H1 (cell line): ENCODE measurements at regions not wholly inside any gene's neighbourhood (a gene's known extent, or its start where the extent isn't known, plus 50 kb on each side); places are given as distances from the start of the nearest gene placed in this dataset.

Experiments used
- CTCF ChIA-PET: fragments of 300-600 bp; sonication (Branson Sonifier 250); formaldehyde crosslinking; loops from one replicate; lab custom pipeline; 2021; ENCODE audit not compliant: partially characterized antibody; lab: Charles Lee
- POLR2A ChIA-PET: fragments of 300-600 bp; sonication (Branson Sonifier 250); formaldehyde crosslinking; loops from one replicate; lab custom pipeline; 2021; ENCODE audit warnings: inconsistent platforms; ENCODE audit not compliant: partially characterized antibody; lab: Charles Lee
- DNase-seq, 2 experiments: peaks; one replicate each; pipeline versions ENCODE4 v3.0.0 to v3.0.0-alpha.2; 2010 to 2022; ENCODE audit warnings: low spot score in 2 of 2, low read depth in 1 of 2, mixed read lengths in 1 of 2
- FAIRE-seq: peaks from 2 replicates; lab custom pipeline; 2011; peaks lifted over from hg19 to GRCh38; lab: Jason Lieb, UNC
- H2AFZ ChIP-seq: 2 replicates; pipeline ENCODE4 v1.8.1; 2012; ENCODE audit warnings: low read length, inconsistent platforms
- H2AK5ac ChIP-seq: 2 replicates; pipeline ENCODE4 v1.6.1; 2013; ENCODE audit warnings: low read depth, low read length
- H2BK120ac ChIP-seq: replicated peaks from 2 replicates; pipeline ENCODE3; 2013; ENCODE audit warnings: low read depth, low read length, inconsistent platforms
- H2BK12ac ChIP-seq: 2 replicates; pipeline ENCODE4 v1.6.1; 2013; ENCODE audit warnings: low read depth, low read length
- H2BK15ac ChIP-seq: 2 replicates; pipeline ENCODE4 v1.6.1; 2013; ENCODE audit warnings: low read length
- H2BK20ac ChIP-seq: 2 replicates; pipeline ENCODE4 v1.6.1; 2013; ENCODE audit warnings: low read length
- H2BK5ac ChIP-seq: 2 replicates; pipeline ENCODE4 v1.6.1; 2013; ENCODE audit warnings: low read depth, low read length
- H3K14ac ChIP-seq: 2 replicates; pipeline ENCODE4 v1.6.1; 2013; ENCODE audit warnings: inconsistent platforms; ENCODE audit not compliant: insufficient read length
- H3K18ac ChIP-seq: 2 replicates; pipeline ENCODE4 v1.6.1; 2013; ENCODE audit warnings: low read length; ENCODE audit errors: extremely low read depth
- H3K23ac ChIP-seq: 2 replicates; pipeline ENCODE4 v1.6.1; 2013; ENCODE audit warnings: inconsistent platforms; ENCODE audit not compliant: insufficient read length
- H3K23me2 ChIP-seq: 2 replicates; pipeline ENCODE4 v1.6.1; 2013; ENCODE audit warnings: low read depth, low read length
- H3K27ac ChIP-seq: 2 replicates; pipeline ENCODE4 v1.6.1; 2011; ENCODE audit warnings: low read depth, low read length, inconsistent platforms
- H3K27me3 ChIP-seq, 4 experiments: replicated peaks in 1 of 4; 1 replicate in 1 of 4; 2 replicates in 3 of 4; pipeline versions ENCODE4 v1.6.1 to v1.8.1; 2011 to 2013; ENCODE audit warnings: low read length in 3 of 4, mild to moderate bottlenecking in 3 of 4, inconsistent platforms in 2 of 4, mixed read lengths in 2 of 4, moderate library complexity in 1 of 4; ENCODE audit not compliant: control insufficient read depth in 3 of 4, insufficient read depth in 3 of 4; ENCODE audit errors: extremely low read depth in 1 of 4
- H3K36me3 ChIP-seq, 4 experiments: 2 replicates each; pipeline versions ENCODE4 v1.6.1 to v1.8.1; 2011 to 2013; ENCODE audit warnings: mild to moderate bottlenecking in 4 of 4, low read length in 3 of 4, moderate library complexity in 2 of 4, control low read depth in 1 of 4, inconsistent platforms in 1 of 4; ENCODE audit not compliant: insufficient read depth in 4 of 4, control insufficient read depth in 2 of 4
- H3K4ac ChIP-seq: replicated peaks from 2 replicates; pipeline ENCODE3; 2013; ENCODE audit warnings: low read length, low read depth, mixed read lengths, inconsistent platforms; ENCODE audit not compliant: insufficient read length
- H3K4me1 ChIP-seq, 4 experiments: replicated peaks in 1 of 4; 1 replicate in 1 of 4; 2 replicates in 3 of 4; pipeline versions ENCODE4 v1.6.1 to v1.8.1; 2011 to 2013; ENCODE audit warnings: low read length in 3 of 4, inconsistent platforms in 2 of 4, mixed read lengths in 1 of 4; ENCODE audit not compliant: insufficient read depth in 4 of 4, control insufficient read depth in 3 of 4
- H3K4me2 ChIP-seq, 2 experiments: 2 replicates each; pipeline versions ENCODE4 v1.6.1 to v1.8.1; 2011 to 2013; ENCODE audit warnings: low read depth in 2 of 2, low read length in 2 of 2, control low read depth in 1 of 2, inconsistent platforms in 1 of 2, mild to moderate bottlenecking in 1 of 2; ENCODE audit not compliant: insufficient read depth in 1 of 2
- H3K4me3 ChIP-seq, 4 experiments: fragments of 200-600, 300-600 bp in 1 of 4; sonication (generic), shearing (Covaris generic), sonication (Bioruptor Twin) in 1 of 4; 2 replicates each; pipeline versions ENCODE4 v1.5.1 to v1.8.1; 2011 to 2016; ENCODE audit warnings: low read length in 4 of 4, low read depth in 3 of 4, control low read depth in 2 of 4, inconsistent platforms in 2 of 4, mild to moderate bottlenecking in 2 of 4, mixed read lengths in 1 of 4, moderate library complexity in 1 of 4; ENCODE audit not compliant: insufficient read depth in 2 of 4; ENCODE audit errors: extremely low read depth in 1 of 4
- H3K56ac ChIP-seq: replicated peaks from 2 replicates; pipeline ENCODE3; 2013; ENCODE audit warnings: low read depth, mild to moderate bottlenecking, mixed read lengths, low read length, inconsistent platforms; ENCODE audit not compliant: insufficient read length
- H3K79me1 ChIP-seq: 2 replicates; pipeline ENCODE4 v1.6.1; 2013; ENCODE audit warnings: low read depth, low read length, control low read depth
- H3K79me2 ChIP-seq, 2 experiments: 2 replicates each; pipeline versions ENCODE4 v1.6.1 to v1.8.1; 2012 to 2013; ENCODE audit warnings: low read length in 2 of 2, mild to moderate bottlenecking in 2 of 2, inconsistent platforms in 1 of 2; ENCODE audit not compliant: insufficient read depth in 2 of 2, control insufficient read depth in 1 of 2
- H3K9ac ChIP-seq, 4 experiments: replicated peaks in 1 of 4; 1 replicate in 1 of 4; 2 replicates in 3 of 4; pipeline versions ENCODE4 v1.6.1 to v1.8.1; 2011 to 2013; ENCODE audit warnings: low read depth in 3 of 4, low read length in 3 of 4, control low read depth in 2 of 4, mild to moderate bottlenecking in 2 of 4, moderate library complexity in 2 of 4, inconsistent platforms in 1 of 4; ENCODE audit errors: extremely low read depth in 1 of 4
- H3K9me3 ChIP-seq, 2 experiments: 2 replicates each; pipeline versions ENCODE4 v1.6.1 to v1.8.1; 2012 to 2013; ENCODE audit warnings: mild to moderate bottlenecking in 2 of 2, moderate library complexity in 2 of 2, control low read depth in 1 of 2, inconsistent platforms in 1 of 2, low read depth in 1 of 2, low read length in 1 of 2, mixed read lengths in 1 of 2; ENCODE audit not compliant: insufficient read depth in 2 of 2
- H4K20me1 ChIP-seq, 2 experiments: replicated peaks in 1 of 2; 2 replicates each; pipeline versions ENCODE3 to v1.8.1; 2011 to 2013; ENCODE audit warnings: inconsistent platforms in 2 of 2, low read length in 2 of 2, mild to moderate bottlenecking in 1 of 2; ENCODE audit not compliant: insufficient read depth in 2 of 2, control insufficient read depth in 1 of 2
- H4K5ac ChIP-seq: 2 replicates; pipeline ENCODE4 v1.6.1; 2013; ENCODE audit warnings: low read length, low read depth, mixed read lengths, inconsistent platforms; ENCODE audit not compliant: insufficient read length
- H4K8ac ChIP-seq: 2 replicates; pipeline ENCODE4 v1.8.0; 2013; ENCODE audit warnings: mild to moderate bottlenecking, moderate library complexity, low read length, inconsistent platforms; ENCODE audit not compliant: insufficient read depth; ENCODE audit errors: extremely low read depth
- H4K91ac ChIP-seq: replicated peaks from 2 replicates; pipeline ENCODE3; 2013; ENCODE audit warnings: low read length, mixed read lengths, inconsistent platforms; ENCODE audit not compliant: insufficient read length
- CREB1 ChIP-seq: IDR thresholded peaks from 2 replicates; pipeline ENCODE4 v1.6.1; 2012; ENCODE audit warnings: inconsistent platforms
- CTBP2 ChIP-seq: IDR thresholded peaks from 2 replicates; pipeline ENCODE4 v1.7.0; 2011; ENCODE audit warnings: borderline replicate concordance, mild to moderate bottlenecking, moderate library complexity, mixed read lengths, low read length; ENCODE audit not compliant: insufficient read depth, insufficient read length
- KDM5A ChIP-seq: fragments of 200-600 bp; IDR thresholded peaks from 2 replicates; pipeline ENCODE4 v1.7.1; 2012; ENCODE audit warnings: mild to moderate bottlenecking, low read length, inconsistent platforms, mixed read lengths
- MAFK ChIP-seq: IDR thresholded peaks from 2 replicates; pipeline ENCODE4 v1.6.1; 2012; ENCODE audit warnings: low read depth, mild to moderate bottlenecking, improper control_type of control experiment, low read length
- NANOG ChIP-seq: IDR thresholded peaks from 2 replicates; pipeline ENCODE4 v1.6.1; 2011; ENCODE audit warnings: low read length, low read depth, mild to moderate bottlenecking, inconsistent platforms; ENCODE audit not compliant: insufficient read depth, poor library complexity, severe bottlenecking
- POU5F1 ChIP-seq: IDR thresholded peaks from 2 replicates; pipeline ENCODE4 v1.6.1; 2011; ENCODE audit warnings: low read depth, mild to moderate bottlenecking, low read length, moderate library complexity
- SP1 ChIP-seq: IDR thresholded peaks from 2 replicates; pipeline ENCODE4 v1.6.1; 2011; ENCODE audit warnings: low read depth, low read length
- YY1 ChIP-seq: IDR thresholded peaks from 2 replicates; pipeline ENCODE4 v1.6.1; 2011; ENCODE audit warnings: low read depth, mild to moderate bottlenecking, low read length
- WGBS, 2 experiments: shearing (Covaris generic) in 1 of 2; methylation state at CpG; one replicate each; pipeline versions ENCODE4 v1.1.6 to v1.1.7; 2013 to 2015; ENCODE audit warnings: low lambda C conversion rate in 2 of 2, mixed read lengths in 2 of 2, inconsistent platforms in 1 of 2, low coverage in 1 of 2, missing lambda C conversion rate in 1 of 2; ENCODE audit not compliant: insufficient replicate concordance in 2 of 2, insufficient coverage in 1 of 2, insufficient read length in 1 of 2; ENCODE audit errors: extremely low coverage in 1 of 2, missing lambda C conversion rate in 1 of 2; 5-methylcytosine and 5-hydroxymethylcytosine counted together
- TF ChIP-seq, protein P1 (sequence below), 3 experiments: IDR thresholded peaks; 1 replicate in 2 of 3; 2 replicates in 1 of 3; pipeline versions ENCODE4 v1.5.1 to v1.6.1; 2011; ENCODE audit warnings: low read length in 3 of 3, mild to moderate bottlenecking in 3 of 3, inconsistent platforms in 2 of 3, low read depth in 1 of 3, moderate library complexity in 1 of 3; ENCODE audit not compliant: insufficient read depth in 1 of 3; ENCODE audit errors: control extremely low read depth in 1 of 3

GRCh38 chr4:149886786-149887490 is 71.3 kb upstream of the IQCM start:
- Histone ChIP-seq H3K18ac (no peak overlapping the region), H3K23me2 (no peaks in the 10 kb centered on the region; the same call in 1 of the 2 replicates), H3K56ac (no peak overlapping the region), H2BK120ac (no peak overlapping the region), H3K27me3 (no peaks in the 10 kb centered on the region), H3K4ac (no peak overlapping the region), H3K4me1 (peaks cover 0 to 2% (median 0%) of the 10 kb centered on the region in 4 experiments; a peak in 2 of 7 replicates), H3K23ac (no peak overlapping the region), H2AFZ (no peak overlapping the region), H2BK20ac (no peak overlapping the region), H2BK12ac (no peak overlapping the region), H3K27ac (no peak overlapping the region), H4K91ac (no peak overlapping the region), H2BK5ac (no peak overlapping the region), H3K36me3 (no peaks in the 10 kb centered on the region), H3K79me1 (no peaks in the 10 kb centered on the region), H3K4me2 (no peak overlapping the region), H4K8ac (no peak overlapping the region), H3K79me2 (no peaks in the 10 kb centered on the region), H2AK5ac (no peak overlapping the region), H4K20me1 (no peaks in the 10 kb centered on the region), H2BK15ac (no peak overlapping the region), H3K9me3 (no peaks in the 10 kb centered on the region), H3K9ac (no peak overlapping the region), H4K5ac (no peak overlapping the region), H3K14ac (no peak overlapping the region), H3K4me3 (no peak overlapping the region)
- DNase-seq, result no peak
- no peak for FAIRE-seq
- CTCF ChIA-PET, result interaction anchor here (3.2 kb wide), 1 partner anchor 10 kb away, joined by 10 read pairs; no protein-coding TSS in a partner anchor
- 75% methylated on average over 3 of the region's 3 CpGs; no CpG with 5 or more reads in 1 of the 2 experiments for WGBS, 2 experiments
- POLR2A ChIA-PET, result no interaction called here
- TF ChIP-seq KDM5A (no peak), SP1 (no peak), CTBP2 (no peak), YY1 (no peak), CREB1 (no peak), POU5F1 (no peak), MAFK (no peak), NANOG (no peak)
- TF ChIP-seq, protein P1, sequence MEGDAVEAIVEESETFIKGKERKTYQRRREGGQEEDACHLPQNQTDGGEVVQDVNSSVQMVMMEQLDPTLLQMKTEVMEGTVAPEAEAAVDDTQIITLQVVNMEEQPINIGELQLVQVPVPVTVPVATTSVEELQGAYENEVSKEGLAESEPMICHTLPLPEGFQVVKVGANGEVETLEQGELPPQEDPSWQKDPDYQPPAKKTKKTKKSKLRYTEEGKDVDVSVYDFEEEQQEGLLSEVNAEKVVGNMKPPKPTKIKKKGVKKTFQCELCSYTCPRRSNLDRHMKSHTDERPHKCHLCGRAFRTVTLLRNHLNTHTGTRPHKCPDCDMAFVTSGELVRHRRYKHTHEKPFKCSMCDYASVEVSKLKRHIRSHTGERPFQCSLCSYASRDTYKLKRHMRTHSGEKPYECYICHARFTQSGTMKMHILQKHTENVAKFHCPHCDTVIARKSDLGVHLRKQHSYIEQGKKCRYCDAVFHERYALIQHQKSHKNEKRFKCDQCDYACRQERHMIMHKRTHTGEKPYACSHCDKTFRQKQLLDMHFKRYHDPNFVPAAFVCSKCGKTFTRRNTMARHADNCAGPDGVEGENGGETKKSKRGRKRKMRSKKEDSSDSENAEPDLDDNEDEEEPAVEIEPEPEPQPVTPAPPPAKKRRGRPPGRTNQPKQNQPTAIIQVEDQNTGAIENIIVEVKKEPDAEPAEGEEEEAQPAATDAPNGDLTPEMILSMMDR (IDR thresholded peaks at IDR 0.05; ENCODE audit: control extremely low read depth in 1 of 3, insufficient read depth in 1 of 3, low read depth in 1 of 3, low read length in 3 of 3), result no peak
